Endothelial cell of umbilical vein (primary cell): ENCODE measurements at regions not wholly inside any gene's neighbourhood (a gene's known extent, or its start where the extent isn't known, plus 50 kb on each side); places are given as distances from the start of the nearest gene placed in this dataset.

Source experiments
- BruUV-seq: library from RNA; stranded (reverse); fragments of 400-500 nt; replicated peaks from 2 replicates; lab custom pipeline; 2021; lab: Mats Ljungman, UMichigan
- CTCF ChIA-PET: fragments of 300-600, 350-600 bp; sonication (Branson Sonifier 250); formaldehyde crosslinking; loops from one replicate; lab custom pipeline; 2021; ENCODE audit warnings: antibody characterized with exemption, inconsistent platforms; lab: Charles Lee
- POLR2A ChIA-PET: fragments of 300-600, 350-600 bp; sonication (Branson Sonifier 250); formaldehyde crosslinking; loops from one replicate; lab custom pipeline; 2021; ENCODE audit warnings: antibody characterized with exemption, inconsistent platforms; lab: Charles Lee
- DNase-seq: peaks from one replicate; pipeline ENCODE4 v3.0.0-alpha.2; 2011; ENCODE audit warnings: low read depth, low spot score
- FAIRE-seq: peaks from 2 replicates; lab custom pipeline; 2011; peaks lifted over from hg19 to GRCh38; lab: Jason Lieb, UNC
- H2AFZ ChIP-seq: 2 replicates; pipeline ENCODE4 v1.6.0; 2012; ENCODE audit warnings: low read depth, low read length, control low read depth, inconsistent platforms
- H3K27ac ChIP-seq: 2 replicates; pipeline ENCODE4 v1.5.1; 2011; ENCODE audit warnings: low read depth, mild to moderate bottlenecking, control low read depth, low read length, moderate library complexity; ENCODE audit not compliant: insufficient read depth
- H3K27me3 ChIP-seq, 2 experiments: 2 replicates each; pipeline versions ENCODE4 v1.6.0 to v1.6.1; 2011; ENCODE audit warnings: low read length in 2 of 2, mixed read lengths in 1 of 2; ENCODE audit not compliant: control insufficient read depth in 2 of 2, insufficient read depth in 2 of 2
- H3K36me3 ChIP-seq, 2 experiments: 2 replicates in 1 of 2; 3 replicates in 1 of 2; pipeline ENCODE4 v1.5.1; 2011; ENCODE audit warnings: low read length in 2 of 2, mild to moderate bottlenecking in 1 of 2, moderate library complexity in 1 of 2; ENCODE audit not compliant: control insufficient read depth in 2 of 2, insufficient read depth in 2 of 2; ENCODE audit errors: extremely low read depth in 1 of 2
- H3K4me1 ChIP-seq: 3 replicates; pipeline ENCODE4 v1.5.1; 2011; ENCODE audit warnings: mild to moderate bottlenecking, low read length; ENCODE audit not compliant: control insufficient read depth, insufficient read depth; ENCODE audit errors: extremely low read depth
- H3K4me2 ChIP-seq: 2 replicates; pipeline ENCODE4 v1.6.1; 2011; ENCODE audit warnings: low read length, control low read depth, mixed read lengths; ENCODE audit not compliant: insufficient read depth
- H3K4me3 ChIP-seq, 3 experiments: fragments of 200-600 bp in 1 of 3; sonication (generic), shearing (Covaris generic) in 1 of 3; replicated peaks in 1 of 3; 2 replicates each; pipeline ENCODE4 v1.5.1; 2011 to 2016; ENCODE audit warnings: control low read depth in 3 of 3, low read length in 3 of 3, mild to moderate bottlenecking in 2 of 3, inconsistent platforms in 1 of 3, low read depth in 1 of 3, moderate library complexity in 1 of 3; ENCODE audit not compliant: insufficient read depth in 1 of 3
- H3K79me2 ChIP-seq: 2 replicates; pipeline ENCODE4 v1.6.0; 2012; ENCODE audit warnings: low read length, inconsistent platforms; ENCODE audit not compliant: control insufficient read depth, insufficient read depth
- H3K9ac ChIP-seq: replicated peaks from 2 replicates; pipeline ENCODE3; 2011; ENCODE audit warnings: low read length, control low read depth; ENCODE audit not compliant: insufficient read depth; ENCODE audit errors: extremely low read depth
- H3K9me1 ChIP-seq: replicated peaks from 3 replicates; pipeline ENCODE4 v1.6.0; 2011; ENCODE audit warnings: mild to moderate bottlenecking, low read length; ENCODE audit not compliant: control insufficient read depth, insufficient read depth; ENCODE audit errors: extremely low read depth
- H3K9me3 ChIP-seq: replicated peaks from 2 replicates; pipeline ENCODE4 v1.5.1; 2012; ENCODE audit warnings: low read length, inconsistent platforms; ENCODE audit not compliant: control insufficient read depth, insufficient read depth
- H4K20me1 ChIP-seq: replicated peaks from 2 replicates; pipeline ENCODE3; 2011; ENCODE audit warnings: mild to moderate bottlenecking, low read length; ENCODE audit not compliant: control insufficient read depth, insufficient read depth; ENCODE audit errors: extremely low read depth
- CTCF ChIP-seq, 2 donors: IDR thresholded peaks; 1 replicate in 1 of 2; 2 replicates in 1 of 2; pipeline ENCODE4 v1.5.1; 2011; ENCODE audit warnings: low read length in 2 of 2, mild to moderate bottlenecking in 2 of 2, moderate library complexity in 2 of 2, control low read depth in 1 of 2, inconsistent platforms in 1 of 2, low read depth in 1 of 2; ENCODE audit not compliant: insufficient read depth in 1 of 2; ENCODE audit errors: extremely low read depth in 1 of 2
- EZH2 ChIP-seq: IDR thresholded peaks from 2 replicates; pipeline ENCODE4 v1.6.1; 2012; ENCODE audit warnings: borderline replicate concordance, low read depth, mild to moderate bottlenecking, moderate library complexity, low read length, inconsistent platforms; ENCODE audit not compliant: severe bottlenecking
- FOS ChIP-seq: IDR thresholded peaks from 2 replicates; pipeline ENCODE4 v1.6.1; 2011; ENCODE audit warnings: mild to moderate bottlenecking, low read length, moderate library complexity, borderline replicate concordance; ENCODE audit not compliant: insufficient read depth
- GATA2 ChIP-seq: IDR thresholded peaks from 2 replicates; pipeline ENCODE4 v1.7.0; 2011; ENCODE audit warnings: low read depth, mild to moderate bottlenecking, moderate library complexity, mixed read lengths, low read length; ENCODE audit not compliant: insufficient read length, insufficient read depth
- JUN ChIP-seq: IDR thresholded peaks from 2 replicates; pipeline ENCODE4 v1.6.1; 2011; ENCODE audit warnings: borderline replicate concordance, low read depth; ENCODE audit not compliant: insufficient read length, insufficient read depth
- MAX ChIP-seq: IDR thresholded peaks from 2 replicates; pipeline ENCODE4 v1.6.1; 2011; ENCODE audit not compliant: insufficient read depth, insufficient read length
- MYC ChIP-seq: IDR thresholded peaks from one replicate; pipeline ENCODE4 v1.6.1; 2011; ENCODE audit warnings: mild to moderate bottlenecking, low read depth, low read length
- POLR2A ChIP-seq: IDR thresholded peaks from 2 replicates; pipeline ENCODE4 v1.6.1; 2012; ENCODE audit warnings: low read depth, mild to moderate bottlenecking, control low read depth, low read length
- POLR2AphosphoS5 ChIP-seq: IDR thresholded peaks from 2 replicates; pipeline ENCODE4 v1.6.1; 2012; ENCODE audit warnings: low read depth, mild to moderate bottlenecking, control low read depth, low read length, moderate library complexity; ENCODE audit not compliant: insufficient read depth
- dilution Hi-C: fragments of 300-500 bp; cut with MboI; formaldehyde crosslinking; loops from one replicate; pipeline ENCODE4 v1.15.0; 2019; ENCODE audit warnings: low sequenced_read_pairs; ENCODE audit not compliant: extremely low pct_ligation_motif_present
- intact Hi-C: fragments of 100-400 bp; cut with micrococcal nuclease; formaldehyde crosslinking; loops from one replicate; pipeline ENCODE4 v1.10.0; 2022

GRCh38 chrY:18891994-18892393 lies 118.5 kb upstream of the HSFY2 start:
- dilution Hi-C loops (no loop called here), intact Hi-C loops (no loop called here)
- POLR2A ChIA-PET, result no interaction called here
- BruUV-seq, result no TSS peak
- no peak overlapping the region for H3K4me3 ChIP-seq
- no peaks in the 10 kb centered on the region for H3K9me3 ChIP-seq
- no peak overlapping the region for H3K27ac ChIP-seq
- CTCF ChIA-PET, result no interaction called here
- DNase-seq (no peak), FAIRE-seq (no peak)
- H4K20me1 ChIP-seq, result no peaks in the 10 kb centered on the region
- H3K4me2 ChIP-seq, result no peak overlapping the region
- H3K27me3 ChIP-seq, result no peaks in the 10 kb centered on the region
- no peaks in the 10 kb centered on the region for H3K79me2 ChIP-seq
- H2AFZ ChIP-seq, result no peak overlapping the region
- H3K4me1 ChIP-seq, result no peaks in the 10 kb centered on the region
- no peaks in the 10 kb centered on the region for H3K9me1 ChIP-seq
- H3K36me3 ChIP-seq, result no peaks in the 10 kb centered on the region
- TF ChIP-seq JUN (no peak), GATA2 (no peak), CTCF (IDR thresholded peaks at IDR 0.05; ENCODE audit: extremely low read depth in 1 of 2, insufficient read depth in 1 of 2, low read depth in 1 of 2, low read length in 2 of 2) (no peak), FOS (no peak), POLR2A (no peak), MYC (no peak), EZH2 (no peak), POLR2AphosphoS5 (no peak), MAX (no peak)
- no peak overlapping the region for H3K9ac ChIP-seq
